Right renal pelvis (tissue), 4 donors: ENCODE measurements at regions not wholly inside any gene's neighbourhood (a gene's known extent, or its start where the extent isn't known, plus 50 kb on each side); places are given as distances from the start of the nearest gene placed in this dataset.

Source experiments
- DNase-seq, 4 donors: peaks; one replicate each; pipeline ENCODE4 v3.0.0-alpha.2; 2013; ENCODE audit warnings: low read depth in 4 of 4, low spot score in 3 of 4, missing footprints in 1 of 4

- DNase-seq, result no peak
Observed at GRCh38 chr7:113825832-113826231, 93.0 kb downstream of the PPP1R3A start.

DNA sequence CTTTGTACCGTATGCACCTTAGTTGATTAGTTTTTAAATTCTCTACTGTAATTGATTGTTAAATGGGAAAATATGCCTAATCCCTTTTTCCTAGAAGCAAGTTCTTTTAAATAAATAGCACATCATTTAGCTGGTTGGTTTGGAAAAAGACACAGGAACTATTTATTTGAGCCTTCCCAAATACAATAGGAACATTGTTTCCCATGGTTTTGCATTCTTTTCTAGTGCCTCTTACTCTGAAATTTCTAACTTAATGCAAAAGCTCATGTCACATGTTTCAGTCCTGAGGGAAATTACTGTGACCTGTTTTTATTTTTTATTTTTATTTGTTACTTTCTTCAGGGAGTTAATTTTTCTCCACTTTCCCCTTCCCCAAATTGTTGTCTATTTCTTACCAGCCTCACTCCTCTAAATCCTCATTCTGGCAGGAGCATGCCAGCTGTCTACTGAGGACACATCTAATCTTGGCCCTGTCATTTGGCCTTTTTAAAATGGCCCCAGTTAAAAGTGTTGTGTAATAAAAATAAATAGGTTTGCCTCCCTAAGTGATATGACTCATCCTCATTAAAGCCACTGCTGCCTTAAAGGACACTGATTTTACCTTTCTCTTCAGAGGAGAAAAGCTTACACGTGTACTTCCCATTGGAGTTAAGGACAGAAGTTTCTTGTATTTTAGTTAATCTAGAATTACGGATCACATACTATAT is 94.5 kb downstream of the PPP1R3A start:
- no peak for DNase-seq

DNA sequence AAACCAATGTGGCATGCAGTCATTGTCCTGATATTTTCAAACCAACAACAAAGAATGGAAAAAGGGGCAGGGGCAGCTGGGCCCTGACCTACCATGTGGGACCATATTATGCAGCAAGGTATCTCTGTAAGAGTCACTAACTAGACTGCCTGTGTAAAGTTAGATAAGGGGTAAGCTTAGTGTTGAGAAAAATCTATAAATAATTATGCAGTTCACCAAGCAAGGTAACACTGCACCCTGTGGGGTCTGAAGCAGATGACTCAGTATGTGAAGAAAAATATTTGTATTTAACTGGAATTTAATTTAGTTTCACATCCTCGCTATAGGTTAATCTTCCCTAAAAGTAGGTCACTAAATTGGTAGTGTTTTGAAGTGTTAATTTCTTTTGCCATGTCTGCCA is 99.3 kb downstream of the PPP1R3A start:
- DNase-seq, result no peak

- DNase-seq, result no peak
Observed at GRCh38 chr7:113816639-113817038, 102.2 kb downstream of the PPP1R3A start.

- no peak for DNase-seq
Observed at GRCh38 chr7:113813471-113813870, 105.3 kb downstream of the PPP1R3A start.

DNA sequence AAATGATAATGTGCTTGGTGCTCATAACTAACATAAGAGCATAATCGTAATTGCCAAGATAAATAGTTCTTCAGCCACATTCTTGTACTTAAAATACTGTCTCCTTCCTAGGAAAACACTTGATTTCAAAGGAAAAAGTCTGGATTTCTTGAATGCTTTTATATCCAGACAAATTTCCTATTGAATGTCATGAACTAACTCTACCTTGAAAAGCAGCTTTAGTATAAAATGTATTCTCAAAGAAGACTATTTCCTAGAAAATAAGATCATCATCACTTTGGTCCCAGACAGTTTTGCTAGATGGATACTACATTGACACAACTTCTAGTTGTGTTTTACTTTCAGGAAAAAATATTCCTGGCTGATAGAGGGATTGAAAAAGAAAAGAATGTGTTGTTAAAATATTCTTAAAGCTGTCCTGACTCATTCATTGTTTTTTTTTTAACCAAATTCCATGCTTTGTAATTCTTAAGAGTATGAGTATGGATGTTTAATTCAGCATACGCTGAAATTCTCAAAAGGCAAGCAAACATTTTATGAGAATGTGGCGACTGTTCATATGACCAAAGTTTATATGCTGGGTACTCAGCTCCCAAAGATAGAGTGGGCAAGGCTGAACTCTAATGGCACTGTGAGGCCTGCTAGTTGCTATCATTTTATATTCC is 106.1 kb downstream of the PPP1R3A start:
- DNase-seq, result no peak

GRCh38 chr7:113810080-113810744 is 108.6 kb downstream of the PPP1R3A start:
- DNase-seq, result no peak

GRCh38 chr7:113809581-113809980 is 109.2 kb downstream of the PPP1R3A start:
- no peak for DNase-seq

DNA sequence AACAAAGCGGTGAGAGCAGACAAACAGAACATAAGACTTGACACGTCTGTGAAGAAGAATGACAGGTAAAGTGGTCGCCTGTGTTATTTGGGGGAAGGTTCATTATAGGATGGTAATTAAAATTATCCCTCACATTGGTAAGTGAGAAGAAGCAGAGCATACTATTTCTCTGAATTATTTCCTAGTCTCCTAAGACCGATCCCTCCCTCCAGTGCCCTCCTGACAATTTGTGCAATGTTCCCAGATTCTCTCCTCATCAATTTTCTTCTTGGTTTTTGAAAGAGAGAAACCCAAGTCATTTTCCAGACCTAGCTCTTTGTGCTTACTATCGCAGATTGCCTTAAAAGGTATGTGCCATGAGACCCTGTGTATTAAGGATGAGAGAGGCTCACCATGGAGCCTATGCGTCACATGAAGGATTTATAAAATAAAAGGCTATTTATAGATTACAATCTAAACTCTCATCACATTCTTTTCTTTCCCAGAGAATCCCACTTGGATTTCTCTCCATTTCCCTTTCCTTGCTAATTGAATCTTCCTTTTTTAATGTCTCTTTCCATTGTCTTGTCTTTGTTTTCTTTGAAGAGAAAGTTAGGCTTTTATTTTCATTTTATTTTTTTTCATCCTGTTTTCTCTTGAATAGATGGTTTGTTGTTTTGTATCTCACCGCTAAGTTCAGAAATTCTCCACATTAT is 112.0 kb downstream of the PPP1R3A start:
- DNase-seq, result no peak

DNA sequence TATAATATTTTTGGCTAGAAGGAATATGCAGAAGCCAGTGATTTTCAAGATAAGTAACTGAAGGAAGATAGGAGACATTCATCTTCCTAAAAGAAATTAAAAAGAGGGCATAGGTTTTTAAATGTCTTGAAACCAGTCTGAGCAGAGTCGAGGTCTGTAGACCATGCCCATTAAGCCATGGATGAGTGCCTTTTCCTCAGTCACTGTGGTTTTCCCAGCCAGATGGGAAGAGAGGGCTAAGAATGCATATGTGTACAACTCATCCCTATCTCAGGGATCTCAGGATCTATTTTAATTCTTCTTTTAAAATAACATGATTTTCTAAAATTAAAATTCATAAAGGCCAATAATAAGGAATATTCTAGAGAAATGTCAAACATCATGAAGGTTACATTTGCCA is 112.8 kb downstream of the PPP1R3A start:
- DNase-seq, result no peak

DNA sequence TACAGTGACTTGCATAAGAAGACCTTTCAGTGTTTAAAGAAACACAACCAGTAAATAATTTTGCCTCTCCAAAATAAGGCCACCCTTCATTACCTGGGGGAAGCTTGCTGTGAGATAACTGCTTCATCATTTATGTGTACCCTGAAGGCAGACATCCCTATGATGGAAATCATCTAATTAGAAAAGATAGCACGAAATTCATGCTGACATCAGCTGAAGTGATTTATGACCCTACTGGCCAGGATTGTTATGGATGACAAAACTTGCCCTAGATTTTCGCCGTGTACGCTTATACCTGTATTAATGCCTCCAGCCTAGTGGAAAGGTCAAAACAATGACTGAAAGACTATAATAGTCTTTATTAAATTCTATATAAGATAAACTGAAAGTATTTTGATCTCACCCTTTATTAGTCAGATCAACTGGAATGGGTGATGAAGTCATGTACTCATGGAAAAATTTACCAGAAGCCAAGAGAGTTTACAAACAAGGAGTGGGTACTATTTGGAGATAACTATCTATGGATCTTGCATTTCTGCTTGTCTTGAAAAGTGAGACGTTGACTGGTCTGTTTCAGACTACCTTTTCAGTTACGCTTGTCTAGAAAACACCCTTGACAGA is 114.2 kb downstream of the PPP1R3A start:
- no peak for DNase-seq

- DNase-seq, result no peak
Observed at GRCh38 chr7:113801751-113802150, 117.1 kb downstream of the PPP1R3A start.

DNA sequence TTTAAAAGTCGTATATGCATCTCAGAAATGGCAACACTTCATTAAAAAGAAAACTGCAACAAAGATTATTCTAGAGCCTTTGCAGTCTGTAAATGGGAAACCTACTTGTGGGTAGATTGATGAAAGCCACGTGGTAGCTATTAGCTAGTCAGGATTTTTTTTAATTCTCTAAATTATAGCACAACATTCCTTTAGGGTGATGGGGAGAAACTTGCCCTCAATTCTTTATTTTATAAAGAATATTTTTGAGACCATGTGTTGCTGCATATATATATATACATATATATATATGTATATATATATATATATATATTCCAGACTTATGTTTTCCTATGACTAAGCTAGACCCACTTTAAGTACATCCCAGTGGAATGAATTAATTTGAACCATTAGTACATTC is 118.0 kb downstream of the PPP1R3A start:
- DNase-seq, result no peak

DNA sequence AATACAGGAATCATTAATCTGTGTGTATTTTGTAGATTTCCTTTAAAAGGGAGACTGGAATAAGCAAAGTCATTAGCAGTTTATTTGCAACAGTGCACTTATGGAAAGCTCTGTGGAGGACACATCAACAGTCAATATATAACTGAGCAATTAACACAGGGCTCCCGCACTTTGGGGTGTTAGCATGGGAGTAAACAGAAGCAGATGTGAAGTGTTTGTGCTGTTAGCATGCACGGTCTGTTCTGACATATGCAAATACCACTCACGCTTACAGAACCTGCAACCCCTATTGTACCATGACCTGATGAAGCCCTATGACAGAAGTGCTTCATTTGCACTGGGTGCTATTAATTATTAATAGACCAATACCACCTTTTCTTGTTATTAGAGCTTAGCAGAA is 118.9 kb downstream of the PPP1R3A start:
- DNase-seq, result no peak

DNA sequence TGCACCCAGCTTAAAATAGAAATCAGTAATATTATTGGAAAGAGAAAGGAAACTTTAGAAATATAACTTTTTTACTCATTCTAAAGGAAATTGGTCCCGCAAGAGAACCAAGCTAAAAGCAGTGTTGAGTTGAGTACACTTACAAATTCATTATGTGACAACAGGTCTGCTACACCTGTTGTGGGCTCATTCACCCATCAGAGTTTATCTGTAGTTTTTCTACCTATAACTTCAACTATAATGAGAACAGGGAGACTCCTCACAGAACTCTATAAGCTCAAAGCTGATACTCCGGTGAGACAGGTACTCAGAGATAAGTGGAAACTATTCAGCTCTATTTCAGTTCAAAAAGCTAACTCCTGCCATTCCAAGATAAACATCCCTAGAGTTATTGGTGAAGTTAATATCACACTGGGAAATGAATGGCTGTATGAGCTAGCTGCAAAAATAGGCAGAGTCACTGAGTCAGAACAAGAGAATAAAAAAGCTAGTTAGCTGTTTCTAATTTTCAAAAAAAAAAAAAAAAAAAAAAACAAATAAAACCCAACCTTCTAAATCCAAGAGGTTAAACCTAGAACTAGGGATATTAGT is 121.3 kb downstream of the PPP1R3A start:
- no peak for DNase-seq

- no peak for DNase-seq
Observed at GRCh38 chr7:113796557-113796956, 122.3 kb downstream of the PPP1R3A start.

GRCh38 chr7:113794573-113794972 is 124.2 kb downstream of the PPP1R3A start:
- DNase-seq, result no peak

DNA sequence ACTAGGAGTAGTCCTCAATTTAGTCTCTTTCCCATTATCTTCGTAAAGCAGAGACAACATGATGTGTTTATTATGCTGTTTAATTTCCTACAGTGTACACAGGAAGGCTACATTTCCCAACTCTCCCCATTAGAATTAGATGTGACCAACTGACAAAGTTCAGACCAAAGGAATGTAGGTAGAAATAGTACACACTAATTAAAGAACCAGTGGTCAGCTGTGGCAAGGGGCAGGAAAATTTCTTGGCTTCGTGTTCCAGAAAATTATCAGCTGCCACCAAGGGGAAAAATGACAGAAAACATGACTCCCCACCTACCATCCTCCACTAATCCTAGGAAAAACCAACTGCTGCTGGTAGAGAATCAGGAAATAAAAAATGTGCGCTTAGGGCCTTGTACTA is 125.6 kb downstream of the PPP1R3A start:
- DNase-seq, result no peak

DNA sequence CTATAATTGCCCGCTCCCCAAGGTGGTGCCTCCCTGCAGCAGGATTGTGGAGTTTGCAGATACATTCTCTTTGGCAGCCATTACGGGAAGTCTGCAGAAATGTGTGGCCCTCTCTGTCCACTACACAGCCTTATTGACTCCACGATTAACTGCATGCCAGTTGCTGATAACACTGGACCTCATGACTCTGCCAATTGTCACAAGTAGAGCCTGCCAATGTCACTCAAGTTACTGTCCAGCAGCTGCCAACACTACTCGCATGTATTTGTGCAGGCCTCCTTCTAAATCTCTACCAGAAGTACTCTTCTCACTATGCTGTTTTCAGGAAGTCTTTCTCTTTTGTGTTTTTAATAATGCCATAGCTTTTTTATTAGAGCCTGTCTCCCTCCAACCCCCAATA is 128.8 kb downstream of the PPP1R3A start:
- no peak for DNase-seq

GRCh38 chr7:113787106-113787505 is 131.7 kb downstream of the PPP1R3A start:
- DNase-seq, result no peak

DNA sequence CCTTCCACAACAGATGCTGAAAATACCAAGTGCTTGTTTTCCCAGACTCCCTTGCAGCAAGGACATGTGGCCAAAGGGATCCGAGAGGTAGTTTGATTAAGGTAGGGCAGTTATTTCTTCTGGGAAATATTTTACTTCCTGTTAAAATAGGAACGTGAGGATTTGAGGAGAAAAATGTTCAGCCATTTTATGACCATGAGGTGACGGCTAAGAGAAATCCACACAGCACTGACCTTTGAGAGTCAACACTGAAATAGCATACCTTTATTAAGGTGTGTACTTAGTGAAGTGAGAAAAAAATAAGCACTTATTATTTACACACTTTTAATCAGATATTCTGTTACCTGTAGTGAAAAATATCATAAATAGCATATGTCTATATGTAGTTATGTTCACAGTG is 133.9 kb downstream of the PPP1R3A start:
- no peak for DNase-seq
